Prostate gland (tissue), 2 donors: ENCODE measurements at regions not wholly inside any gene's neighbourhood (a gene's known extent, or its start where the extent isn't known, plus 50 kb on each side); places are given as distances from the start of the nearest gene placed in this dataset.
A peak's percentile ranks its signal among the peaks of the same experiment; 100 is the strongest.

Source experiments
- DNase-seq: peaks from one replicate; pipeline ENCODE4 v3.0.0-alpha.2; 2019; ENCODE audit warnings: low spot score
- H3K27ac ChIP-seq, 2 donors: fragments of 200-600 bp; sonication (generic); 2 replicates each; pipeline ENCODE4 v1.5.1; 2017 to 2019
- H3K27me3 ChIP-seq: fragments of 200-600 bp; sonication (generic); replicated peaks from 2 replicates; pipeline ENCODE4 v1.5.1; 2019; ENCODE audit not compliant: insufficient read depth
- H3K36me3 ChIP-seq, 2 donors: fragments of 200-600 bp; sonication (generic); 1 replicate in 1 of 2; 2 replicates in 1 of 2; pipeline versions ENCODE4 v1.5.1 to v1.8.1; 2017 to 2019
- H3K4me1 ChIP-seq: fragments of 200-600 bp; sonication (generic); replicated peaks from 2 replicates; pipeline ENCODE4 v1.5.1; 2019
- H3K4me3 ChIP-seq, 2 donors: fragments of 200-600 bp; sonication (generic); 2 replicates each; pipeline ENCODE4 v1.5.1; 2017 to 2019
- H3K9me3 ChIP-seq: fragments of 200-600 bp; sonication (generic); 2 replicates; pipeline ENCODE4 v1.5.1; 2017
- CTCF ChIP-seq, 4 experiments: fragments of 200-600 bp in 2 of 4; fragments of 450-650 bp in 2 of 4; sonication (generic) in 2 of 4; IDR thresholded peaks; 1 replicate in 3 of 4; 2 replicates in 1 of 4; pipeline ENCODE4 v1.5.1; 2016 to 2019; ENCODE audit warnings: antibody characterized with exemption in 4 of 4, mild to moderate bottlenecking in 2 of 4, moderate library complexity in 2 of 4
- POLR2A ChIP-seq: fragments of 450-650 bp; IDR thresholded peaks from one replicate; pipeline ENCODE4 v1.6.1; 2016; ENCODE audit warnings: antibody characterized with exemption, mild to moderate bottlenecking
- POLR2AphosphoS5 ChIP-seq: sonication (generic); formaldehyde crosslinking; IDR thresholded peaks from one replicate; pipeline ENCODE4 v1.6.1; 2017; ENCODE audit warnings: antibody characterized with exemption
- WGBS: methylation state at CpG from one replicate; pipeline ENCODE4 v1.1.5; 2018; 5-methylcytosine and 5-hydroxymethylcytosine counted together
- intact Hi-C: fragments of 100-400 bp; cut with DNase I; formaldehyde crosslinking; loops from one replicate; pipeline ENCODE4 v1.14.2; 2022

DNA sequence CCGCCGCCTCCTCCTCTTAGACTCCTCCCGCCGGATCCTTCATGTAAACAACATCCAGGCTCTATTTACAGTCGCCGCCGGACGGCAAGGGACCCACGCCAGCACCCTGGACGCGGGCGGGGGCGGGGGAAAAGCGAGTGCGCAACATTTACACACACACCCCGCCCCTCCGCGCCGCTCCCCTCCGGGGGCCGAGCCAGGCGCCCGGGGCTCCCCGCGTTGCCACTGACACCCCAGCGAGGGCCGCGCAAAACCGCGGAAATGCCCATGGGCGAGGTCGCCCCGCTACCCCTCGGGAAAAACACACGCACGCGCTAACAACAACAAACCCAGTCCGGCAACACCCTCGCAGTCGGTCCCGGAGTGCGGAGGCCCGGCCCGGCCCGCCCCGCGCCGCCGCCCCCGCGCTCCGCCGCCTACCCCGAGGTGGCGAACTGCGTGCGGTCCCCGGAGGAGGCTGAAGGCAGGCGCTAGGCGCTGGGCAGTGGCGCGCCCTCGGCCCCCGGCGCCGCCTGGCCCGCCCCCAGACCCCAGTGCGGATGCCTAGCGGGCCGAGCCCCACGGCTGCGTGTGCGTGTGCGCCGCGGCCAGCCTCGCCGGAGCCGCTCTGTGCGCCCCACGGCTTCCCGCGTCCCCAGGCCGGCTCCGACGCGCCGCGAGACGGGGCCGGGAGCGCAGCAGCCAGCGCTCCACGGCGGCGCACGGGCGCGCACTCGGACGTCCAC lies 81.1 kb upstream of the AK4 start:
- DNase-seq: peak; percentile 97
- no peaks in the 10 kb centered on the region for H3K9me3 ChIP-seq
- H3K27me3 ChIP-seq: no peaks in the 10 kb centered on the region
- intact Hi-C loops: loop anchor here (5.0 to 10.0 kb wide), 5 partner anchors 65 to 358 kb away; partner anchors contain the start of genes AK4, LEPR, LEPROT and RAVER2
- WGBS: under 1% methylated on average over 65 of the region's 101 CpGs
- no peaks in the 10 kb centered on the region for H3K36me3 ChIP-seq
- peak; percentile 91 for TF ChIP-seq POLR2A
- peak; percentile 97 for TF ChIP-seq POLR2AphosphoS5
- TF ChIP-seq CTCF (IDR thresholded peaks at IDR 0.05): peak in 2 of 4 experiments; percentile 5 to 25
- peaks cover 10% of the 10 kb centered on the region for H3K4me1 ChIP-seq
- H3K4me3 ChIP-seq: peak overlapping the region; percentile 86 to 96
- peak overlapping the region; percentile 98 to 100 for H3K27ac ChIP-seq

GRCh38 chr1:65067491-65068201 lies 80.4 kb upstream of the AK4 start:
- Histone ChIP-seq H3K9me3 (no peaks in the 10 kb centered on the region), H3K4me1 (peaks cover 10% of the 10 kb centered on the region), H3K27me3 (no peaks in the 10 kb centered on the region), H3K27ac (peak overlapping the region; percentile 98 to 100), H3K36me3 (no peaks in the 10 kb centered on the region), H3K4me3 (peak overlapping the region; percentile 86 to 96)
- WGBS: under 1% methylated on average over 55 of the region's 61 CpGs
- DNase-seq: peak; percentile 77
- intact Hi-C loops: loop anchor here (5.0 to 10.0 kb wide), 5 partner anchors 65 to 357 kb away; partner anchors contain the start of genes AK4, LEPR, LEPROT and RAVER2
- TF ChIP-seq CTCF (IDR thresholded peaks at IDR 0.05) (no peak), POLR2A (peak; percentile 67), POLR2AphosphoS5 (peak; percentile 79)

- DNase-seq: peak; percentile 22
- under 1% methylated on average over 20 of the region's 20 CpGs for WGBS
- intact Hi-C loops: loop anchor here (5.0 to 10.0 kb wide), 5 partner anchors 66 to 356 kb away; partner anchors contain the start of genes AK4, LEPR, LEPROT and RAVER2
Measured at GRCh38 chr1:65068202-65069010, 79.6 kb upstream of the AK4 start.

More at GRCh38 chr1:65068202-65069010, 79.6 kb upstream of the AK4 start:
- Histone ChIP-seq H3K9me3 (no peaks in the 10 kb centered on the region), H3K36me3 (no peaks in the 10 kb centered on the region), H3K27ac (peak overlapping the region; percentile 98 to 100), H3K27me3 (no peaks in the 10 kb centered on the region), H3K4me1 (peaks cover 5% of the 10 kb centered on the region), H3K4me3 (peak overlapping the region; percentile 86 to 96)
- TF ChIP-seq POLR2AphosphoS5 (peak; percentile 18), POLR2A (no peak), CTCF (IDR thresholded peaks at IDR 0.05) (no peak)
